Adrenal gland (tissue), 9 donors: ENCODE measurements at regions not wholly inside any gene's neighbourhood (a gene's known extent, or its start where the extent isn't known, plus 50 kb on each side); places are given as distances from the start of the nearest gene placed in this dataset.

ENCODE experiments used
- DNase-seq, 7 donors: peaks; one replicate each; pipeline ENCODE4 v3.0.0-alpha.2; 2019 to 2020
- H3K27ac ChIP-seq, 5 donors: fragments of 200-600 bp; sonication (generic) in 4 of 5; 1 replicate in 3 of 5; 2 replicates in 2 of 5; pipeline versions ENCODE4 v1.5.1 to v1.8.0; 2016 to 2020; ENCODE audit warnings: mild to moderate bottlenecking in 1 of 5
- H3K27me3 ChIP-seq: fragments of 200-600 bp; 2 replicates; pipeline ENCODE4 v1.8.0; 2021
- H3K36me3 ChIP-seq, 2 donors: fragments of 200-600 bp; replicated peaks in 1 of 2; 1 replicate in 1 of 2; 2 replicates in 1 of 2; pipeline versions ENCODE4 v1.5.1 to v1.8.0; 2018 to 2022
- H3K4me1 ChIP-seq, 2 donors: fragments of 200-600 bp; replicated peaks in 1 of 2; 1 replicate in 1 of 2; 2 replicates in 1 of 2; pipeline versions ENCODE4 v1.5.1 to v1.8.0; 2018 to 2021
- H3K4me3 ChIP-seq, 4 donors: fragments of 200-600 bp; sonication (generic) in 3 of 4; one replicate each; pipeline ENCODE4 v1.5.1; 2016 to 2018
- H3K9me3 ChIP-seq, 3 donors: fragments of 200-600 bp; sonication (generic) in 1 of 3; replicated peaks in 1 of 3; 1 replicate in 2 of 3; 2 replicates in 1 of 3; pipeline versions ENCODE4 v1.5.1 to v1.8.0; 2016 to 2021
- CTCF ChIP-seq, 6 experiments: fragments of 450-650 bp in 4 of 6; fragments of 200-600 bp in 2 of 6; sonication (generic) in 1 of 6; IDR thresholded peaks; 1 replicate in 5 of 6; 2 replicates in 1 of 6; pipeline versions ENCODE4 v1.5.1 to v1.8.0; 2016 to 2021; ENCODE audit warnings: antibody characterized with exemption in 6 of 6, mild to moderate bottlenecking in 2 of 6, moderate library complexity in 1 of 6
- POLR2A ChIP-seq, 2 donors: fragments of 450-650 bp; IDR thresholded peaks; one replicate each; pipeline ENCODE4 v1.6.1; 2017; ENCODE audit warnings: antibody characterized with exemption in 2 of 2, mild to moderate bottlenecking in 2 of 2, moderate library complexity in 1 of 2
- WGBS, 4 donors: extraction: QIAGEN DNeasy Blood & Tissue Kit in 2 of 4; methylation state at CpG; one replicate each; pipeline versions ENCODE4 v1.1.5 to v1.1.7; 2013 to 2017; 5-methylcytosine and 5-hydroxymethylcytosine counted together
- intact Hi-C, 2 donors: fragments of 100-400 bp; cut with DNase I; formaldehyde crosslinking; loops; one replicate each; pipeline versions ENCODE4 v1.14.1 to v1.15.0; 2022 to 2023
- donor health status: healthy with polysubstance abuse.
- donor health status: Bipolar disorder and iron deficiency.
- donor health status: DM: yes; HTN: yes; CAD: no.
- donor health status: DM: no; HTN: no; CAD: no.
- donor health status: DM: no; HTN: no; CAD: no.

- Histone ChIP-seq H3K36me3 (no peaks in the 10 kb centered on the region), H3K4me1 (no peaks in the 10 kb centered on the region), H3K9me3 (peaks cover 0 to 5% (median 0%) of the 10 kb centered on the region in 3 donors), H3K27me3 (no peaks in the 10 kb centered on the region), H3K27ac (no peak overlapping the region), H3K4me3 (no peak overlapping the region)
- no peak for DNase-seq
- TF ChIP-seq POLR2A (IDR thresholded peaks at IDR 0.05) = no peak
- TF ChIP-seq CTCF (IDR thresholded peaks at IDR 0.05) = no peak
- 92 to 96% (median 95%) methylated on average over 1 of the region's 1 CpG for WGBS, 4 donors
- intact Hi-C loops = no loop called here
Measured at GRCh38 chr12:46503637-46504175, 131.1 kb upstream of the SLC38A2 start.

GRCh38 chr12:46500673-46501072, 128.1 kb upstream of the SLC38A2 start:
- TF ChIP-seq CTCF (IDR thresholded peaks at IDR 0.05) (no peak), POLR2A (IDR thresholded peaks at IDR 0.05) (no peak)
- Histone ChIP-seq H3K36me3 (no peaks in the 10 kb centered on the region), H3K27me3 (no peaks in the 10 kb centered on the region), H3K9me3 (peaks cover 0 to 5% (median 0%) of the 10 kb centered on the region in 3 donors), H3K4me1 (no peaks in the 10 kb centered on the region), H3K4me3 (no peak overlapping the region), H3K27ac (no peak overlapping the region)
- intact Hi-C loops = no loop called here
- WGBS, 4 donors = 93 to 100% (median 97%) methylated on average over 1 of the region's 1 CpG
- no peak for DNase-seq

- no peak for TF ChIP-seq POLR2A (IDR thresholded peaks at IDR 0.05)
- DNase-seq = no peak
- Histone ChIP-seq H3K4me3 (no peak overlapping the region), H3K27ac (no peak overlapping the region), H3K27me3 (no peaks in the 10 kb centered on the region), H3K9me3 (peaks cover 0 to 5% (median 0%) of the 10 kb centered on the region in 3 donors), H3K4me1 (no peaks in the 10 kb centered on the region), H3K36me3 (no peaks in the 10 kb centered on the region)
- intact Hi-C loops = no loop called here
- 88 to 96% (median 91%) methylated on average over 2 of the region's 2 CpGs for WGBS, 4 donors
Measured at GRCh38 chr12:46499901-46500300, 127.3 kb upstream of the SLC38A2 start.

GRCh38 chr12:46499226-46499625, 126.7 kb upstream of the SLC38A2 start:
- Histone ChIP-seq H3K9me3 (peaks cover 0 to 5% (median 0%) of the 10 kb centered on the region in 3 donors), H3K4me3 (no peak overlapping the region), H3K27me3 (no peaks in the 10 kb centered on the region), H3K27ac (no peak overlapping the region), H3K4me1 (peaks cover 4 to 5% of the 10 kb centered on the region in 2 donors), H3K36me3 (no peaks in the 10 kb centered on the region)
- DNase-seq = no peak
- WGBS, 4 donors = 91 to 100% (median 96%) methylated on average over 1 of the region's 1 CpG
- TF ChIP-seq CTCF (IDR thresholded peaks at IDR 0.05) = no peak
- no peak for TF ChIP-seq POLR2A (IDR thresholded peaks at IDR 0.05)
- intact Hi-C loops = no loop called here

- H3K27me3 ChIP-seq = no peaks in the 10 kb centered on the region
- peaks cover 5 to 13% of the 10 kb centered on the region in 2 donors for H3K4me1 ChIP-seq
- H3K36me3 ChIP-seq = no peaks in the 10 kb centered on the region
- DNase-seq = no peak
- intact Hi-C loops = no loop called here
- peaks cover 0 to 4% (median 0%) of the 10 kb centered on the region in 3 donors for H3K9me3 ChIP-seq
- H3K27ac ChIP-seq = no peak overlapping the region
- WGBS, 4 donors = 83 to 100% (median 97%) methylated on average over 1 of the region's 1 CpG
- TF ChIP-seq CTCF (IDR thresholded peaks at IDR 0.05) (no peak), POLR2A (IDR thresholded peaks at IDR 0.05) (no peak)
- H3K4me3 ChIP-seq = no peak overlapping the region
Measured at GRCh38 chr12:46497739-46498138, 125.2 kb upstream of the SLC38A2 start.
